ENCODE measurements at regions not wholly inside any gene's neighbourhood (a gene's known extent, or its start where the extent isn't known, plus 50 kb on each side); places are given as distances from the start of the nearest gene placed in this dataset.

GRCh38 chr1:163824490-163824889 lies 502.7 kb downstream of the NUF2 start:
- Histone ChIP-seq H3K27ac (ENCODE audit: low read depth, low read length) (no peak overlapping the region), H3K9ac (ENCODE audit: low read length) (no peak overlapping the region), H3K36me3 (ENCODE audit: insufficient read depth, low read length) (no peaks in the 10 kb centered on the region), H3K9me3 (ENCODE audit: low read length) (no peaks in the 10 kb centered on the region), H3K27me3 (ENCODE audit: control insufficient read depth in 1 of 2, insufficient read depth in 2 of 2, low read length in 2 of 2) (no peaks in the 10 kb centered on the region), H3K4me1 (ENCODE audit: insufficient read depth, low read length) (no peaks in the 10 kb centered on the region), H3K4me3 (ENCODE audit: low read depth in 1 of 2, low read length in 2 of 2) (no peak overlapping the region)

- H3K27me3 ChIP-seq (ENCODE audit: control insufficient read depth in 1 of 2, insufficient read depth in 2 of 2, low read length in 2 of 2), result no peaks in the 10 kb centered on the region
- no peaks in the 10 kb centered on the region for H3K9me3 ChIP-seq (ENCODE audit: low read length)
- no peaks in the 10 kb centered on the region for H3K4me1 ChIP-seq (ENCODE audit: insufficient read depth, low read length)
- H3K4me3 ChIP-seq (ENCODE audit: low read depth in 1 of 2, low read length in 2 of 2), result no peak overlapping the region
- H3K27ac ChIP-seq (ENCODE audit: low read depth, low read length), result no peak overlapping the region
- no peak overlapping the region for H3K9ac ChIP-seq (ENCODE audit: low read length)
- no peaks in the 10 kb centered on the region for H3K36me3 ChIP-seq (ENCODE audit: insufficient read depth, low read length)
These were observed 504.7 kb downstream of the NUF2 start for GRCh38 chr1:163826500-163826899.

- H3K36me3 ChIP-seq (ENCODE audit: insufficient read depth, low read length), result no peaks in the 10 kb centered on the region
These were observed 513.0 kb downstream of the NUF2 start for GRCh38 chr1:163834778-163835177.

GRCh38 chr1:163836481-163836880 lies 514.7 kb downstream of the NUF2 start:
- Histone ChIP-seq H3K9ac (ENCODE audit: low read length) (no peak overlapping the region), H3K27ac (ENCODE audit: low read depth, low read length) (no peak overlapping the region), H3K4me3 (ENCODE audit: low read depth in 1 of 2, low read length in 2 of 2) (no peak overlapping the region), H3K27me3 (ENCODE audit: control insufficient read depth in 1 of 2, insufficient read depth in 2 of 2, low read length in 2 of 2) (no peaks in the 10 kb centered on the region), H3K4me1 (ENCODE audit: insufficient read depth, low read length) (peaks cover 5% of the 10 kb centered on the region), H3K36me3 (ENCODE audit: insufficient read depth, low read length) (no peaks in the 10 kb centered on the region), H3K9me3 (ENCODE audit: low read length) (no peaks in the 10 kb centered on the region)

More at GRCh38 chr1:163834778-163835177, 513.0 kb downstream of the NUF2 start:
- no peak overlapping the region for H3K4me3 ChIP-seq (ENCODE audit: low read depth in 1 of 2, low read length in 2 of 2)
- peaks cover 5% of the 10 kb centered on the region for H3K4me1 ChIP-seq (ENCODE audit: insufficient read depth, low read length)
- no peaks in the 10 kb centered on the region for H3K9me3 ChIP-seq (ENCODE audit: low read length)
- no peak overlapping the region for H3K9ac ChIP-seq (ENCODE audit: low read length)
- H3K27ac ChIP-seq (ENCODE audit: low read depth, low read length), result no peak overlapping the region
- H3K27me3 ChIP-seq (ENCODE audit: control insufficient read depth in 1 of 2, insufficient read depth in 2 of 2, low read length in 2 of 2), result no peaks in the 10 kb centered on the region

GRCh38 chr1:163837206-163837605 lies 515.5 kb downstream of the NUF2 start:
- H3K27me3 ChIP-seq (ENCODE audit: control insufficient read depth in 1 of 2, insufficient read depth in 2 of 2, low read length in 2 of 2), result no peaks in the 10 kb centered on the region
- no peak overlapping the region for H3K9ac ChIP-seq (ENCODE audit: low read length)
- H3K27ac ChIP-seq (ENCODE audit: low read depth, low read length), result no peak overlapping the region
- H3K36me3 ChIP-seq (ENCODE audit: insufficient read depth, low read length), result no peaks in the 10 kb centered on the region
- peaks cover 5% of the 10 kb centered on the region for H3K4me1 ChIP-seq (ENCODE audit: insufficient read depth, low read length)
- H3K4me3 ChIP-seq (ENCODE audit: low read depth in 1 of 2, low read length in 2 of 2), result no peak overlapping the region
- no peaks in the 10 kb centered on the region for H3K9me3 ChIP-seq (ENCODE audit: low read length)

- Histone ChIP-seq H3K36me3 (ENCODE audit: insufficient read depth, low read length) (no peaks in the 10 kb centered on the region), H3K4me3 (ENCODE audit: low read depth in 1 of 2, low read length in 2 of 2) (no peak overlapping the region), H3K4me1 (ENCODE audit: insufficient read depth, low read length) (peaks cover 17% of the 10 kb centered on the region), H3K9me3 (ENCODE audit: low read length) (no peaks in the 10 kb centered on the region), H3K27me3 (ENCODE audit: control insufficient read depth in 1 of 2, insufficient read depth in 2 of 2, low read length in 2 of 2) (no peaks in the 10 kb centered on the region), H3K9ac (ENCODE audit: low read length) (no peak overlapping the region), H3K27ac (ENCODE audit: low read depth, low read length) (no peak overlapping the region)
These were observed 520.8 kb downstream of the NUF2 start for GRCh38 chr1:163842571-163842970.

GRCh38 chr1:163844459-163844858 lies 522.7 kb downstream of the NUF2 start:
- no peak overlapping the region for H3K4me3 ChIP-seq (ENCODE audit: low read depth in 1 of 2, low read length in 2 of 2)
- no peak overlapping the region for H3K9ac ChIP-seq (ENCODE audit: low read length)
- H3K27ac ChIP-seq (ENCODE audit: low read depth, low read length), result peak overlapping the region; percentile 3
- no peaks in the 10 kb centered on the region for H3K36me3 ChIP-seq (ENCODE audit: insufficient read depth, low read length)
- H3K4me1 ChIP-seq (ENCODE audit: insufficient read depth, low read length), result peaks cover 17% of the 10 kb centered on the region
- no peaks in the 10 kb centered on the region for H3K27me3 ChIP-seq (ENCODE audit: control insufficient read depth in 1 of 2, insufficient read depth in 2 of 2, low read length in 2 of 2)
- H3K9me3 ChIP-seq (ENCODE audit: low read length), result no peaks in the 10 kb centered on the region

GRCh38 chr1:163845279-163845678 lies 523.5 kb downstream of the NUF2 start:
- no peak overlapping the region for H3K4me3 ChIP-seq (ENCODE audit: low read depth in 1 of 2, low read length in 2 of 2)
- no peak overlapping the region for H3K9ac ChIP-seq (ENCODE audit: low read length)
- peaks cover 17% of the 10 kb centered on the region for H3K4me1 ChIP-seq (ENCODE audit: insufficient read depth, low read length)
- no peaks in the 10 kb centered on the region for H3K27me3 ChIP-seq (ENCODE audit: control insufficient read depth in 1 of 2, insufficient read depth in 2 of 2, low read length in 2 of 2)
- H3K9me3 ChIP-seq (ENCODE audit: low read length), result no peaks in the 10 kb centered on the region
- H3K27ac ChIP-seq (ENCODE audit: low read depth, low read length), result no peak overlapping the region
- H3K36me3 ChIP-seq (ENCODE audit: insufficient read depth, low read length), result no peaks in the 10 kb centered on the region

- Histone ChIP-seq H3K9me3 (ENCODE audit: low read length) (no peaks in the 10 kb centered on the region), H3K4me1 (ENCODE audit: insufficient read depth, low read length) (peaks cover 16% of the 10 kb centered on the region), H3K27me3 (ENCODE audit: control insufficient read depth in 1 of 2, insufficient read depth in 2 of 2, low read length in 2 of 2) (no peaks in the 10 kb centered on the region), H3K9ac (ENCODE audit: low read length) (no peak overlapping the region), H3K4me3 (ENCODE audit: low read depth in 1 of 2, low read length in 2 of 2) (no peak overlapping the region), H3K27ac (ENCODE audit: low read depth, low read length) (no peak overlapping the region), H3K36me3 (ENCODE audit: insufficient read depth, low read length) (no peaks in the 10 kb centered on the region)
These were observed 542.0 kb downstream of the NUF2 start for GRCh38 chr1:163863731-163864130.

GRCh38 chr1:163864207-163864606 lies 542.5 kb downstream of the NUF2 start:
- peaks cover 16% of the 10 kb centered on the region for H3K4me1 ChIP-seq (ENCODE audit: insufficient read depth, low read length)
- H3K9me3 ChIP-seq (ENCODE audit: low read length), result no peaks in the 10 kb centered on the region
- no peak overlapping the region for H3K4me3 ChIP-seq (ENCODE audit: low read depth in 1 of 2, low read length in 2 of 2)
- H3K27me3 ChIP-seq (ENCODE audit: control insufficient read depth in 1 of 2, insufficient read depth in 2 of 2, low read length in 2 of 2), result no peaks in the 10 kb centered on the region
- no peak overlapping the region for H3K27ac ChIP-seq (ENCODE audit: low read depth, low read length)
- no peaks in the 10 kb centered on the region for H3K36me3 ChIP-seq (ENCODE audit: insufficient read depth, low read length)
- H3K9ac ChIP-seq (ENCODE audit: low read length), result no peak overlapping the region

GRCh38 chr1:163866564-163866963 lies 544.8 kb downstream of the NUF2 start:
- peaks cover 16% of the 10 kb centered on the region for H3K4me1 ChIP-seq (ENCODE audit: insufficient read depth, low read length)
- H3K9ac ChIP-seq (ENCODE audit: low read length), result no peak overlapping the region
- H3K27me3 ChIP-seq (ENCODE audit: control insufficient read depth in 1 of 2, insufficient read depth in 2 of 2, low read length in 2 of 2), result no peaks in the 10 kb centered on the region
- no peak overlapping the region for H3K4me3 ChIP-seq (ENCODE audit: low read depth in 1 of 2, low read length in 2 of 2)
- H3K27ac ChIP-seq (ENCODE audit: low read depth, low read length), result no peak overlapping the region
- H3K9me3 ChIP-seq (ENCODE audit: low read length), result no peaks in the 10 kb centered on the region
- no peaks in the 10 kb centered on the region for H3K36me3 ChIP-seq (ENCODE audit: insufficient read depth, low read length)

- no peak overlapping the region for H3K27ac ChIP-seq (ENCODE audit: low read depth, low read length)
- H3K4me1 ChIP-seq (ENCODE audit: insufficient read depth, low read length), result peaks cover 12% of the 10 kb centered on the region
- H3K9me3 ChIP-seq (ENCODE audit: low read length), result no peaks in the 10 kb centered on the region
- H3K27me3 ChIP-seq (ENCODE audit: control insufficient read depth in 1 of 2, insufficient read depth in 2 of 2, low read length in 2 of 2), result no peaks in the 10 kb centered on the region
- no peaks in the 10 kb centered on the region for H3K36me3 ChIP-seq (ENCODE audit: insufficient read depth, low read length)
- no peak overlapping the region for H3K9ac ChIP-seq (ENCODE audit: low read length)
- no peak overlapping the region for H3K4me3 ChIP-seq (ENCODE audit: low read depth in 1 of 2, low read length in 2 of 2)
These were observed 548.9 kb downstream of the NUF2 start for GRCh38 chr1:163870666-163871065.

Measured in muscle layer of colon (tissue), 2 donors.